Ascending aorta (tissue), 2 donors: ENCODE measurements at regions not wholly inside any gene's neighbourhood (a gene's known extent, or its start where the extent isn't known, plus 50 kb on each side); places are given as distances from the start of the nearest gene placed in this dataset.

Experiments
- DNase-seq, 2 donors: peaks; one replicate each; pipeline ENCODE4 v3.0.0-alpha.2; 2019; ENCODE audit warnings: low spot score in 2 of 2
- H3K27ac ChIP-seq, 2 donors: fragments of 200-600 bp; sonication (generic); one replicate each; pipeline ENCODE4 v1.5.1; 2016 to 2017; ENCODE audit warnings: mild to moderate bottlenecking in 1 of 2
- H3K27me3 ChIP-seq: fragments of 200-600 bp; sonication (generic); one replicate; pipeline ENCODE4 v1.5.1; 2017
- H3K36me3 ChIP-seq, 2 donors: fragments of 200-600 bp; sonication (generic); one replicate each; pipeline ENCODE4 v1.5.1; 2016
- H3K4me1 ChIP-seq, 2 donors: fragments of 200-600 bp; sonication (generic); one replicate each; pipeline ENCODE4 v1.5.1; 2016 to 2017; ENCODE audit warnings: mild to moderate bottlenecking in 1 of 2
- H3K4me3 ChIP-seq, 2 donors: fragments of 200-600 bp; sonication (generic); one replicate each; pipeline ENCODE4 v1.5.1; 2016 to 2017; ENCODE audit warnings: mild to moderate bottlenecking in 1 of 2
- H3K9me3 ChIP-seq, 2 donors: fragments of 200-600 bp; sonication (generic); one replicate each; pipeline ENCODE4 v1.5.1; 2016
- CTCF ChIP-seq, 3 experiments: fragments of 200-600 bp in 2 of 3; fragments of 450-650 bp in 1 of 3; sonication (generic) in 2 of 3; IDR thresholded peaks; one replicate each; pipeline ENCODE4 v1.5.1; 2016 to 2019; ENCODE audit warnings: antibody characterized with exemption in 3 of 3, mild to moderate bottlenecking in 1 of 3, moderate library complexity in 1 of 3
- intact Hi-C: fragments of 100-400 bp; cut with DNase I; formaldehyde crosslinking; loops from one replicate; pipeline ENCODE4 v1.15.1; 2023

DNA sequence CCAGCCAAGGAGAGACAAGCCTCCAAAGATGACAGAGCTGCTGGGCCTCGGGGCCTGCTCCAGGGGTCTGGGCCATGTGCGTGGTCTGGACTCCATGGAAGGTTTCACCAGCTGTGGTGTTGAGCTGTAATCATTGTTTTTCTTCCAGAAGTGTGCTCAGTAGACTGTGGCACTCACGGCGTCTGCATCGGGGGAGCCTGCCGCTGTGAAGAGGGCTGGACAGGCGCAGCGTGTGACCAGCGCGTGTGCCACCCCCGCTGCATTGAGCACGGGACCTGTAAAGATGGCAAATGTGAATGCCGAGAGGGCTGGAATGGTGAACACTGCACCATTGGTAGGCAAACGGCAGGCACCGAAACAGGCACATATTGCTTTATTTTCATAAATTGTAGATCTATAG lies 164.8 kb upstream of the WWC1 start:
- H3K27me3 ChIP-seq = no peaks in the 10 kb centered on the region
- no peak for TF ChIP-seq CTCF (IDR thresholded peaks at IDR 0.05)
- no peak for DNase-seq
- H3K4me3 ChIP-seq = no peak overlapping the region
- intact Hi-C loops = no loop called here
- H3K4me1 ChIP-seq = no peaks in the 10 kb centered on the region
- no peaks in the 10 kb centered on the region for H3K36me3 ChIP-seq
- H3K9me3 ChIP-seq = no peaks in the 10 kb centered on the region
- H3K27ac ChIP-seq = no peak overlapping the region

- H3K27me3 ChIP-seq = no peaks in the 10 kb centered on the region
- H3K9me3 ChIP-seq = no peaks in the 10 kb centered on the region
- H3K27ac ChIP-seq = no peak overlapping the region
- TF ChIP-seq CTCF (IDR thresholded peaks at IDR 0.05) = no peak
- intact Hi-C loops = no loop called here
- H3K36me3 ChIP-seq = no peaks in the 10 kb centered on the region
- DNase-seq = no peak
- no peak overlapping the region for H3K4me3 ChIP-seq
- H3K4me1 ChIP-seq = no peaks in the 10 kb centered on the region
Observed at GRCh38 chr5:168128111-168128510, 163.3 kb upstream of the WWC1 start.

GRCh38 chr5:168128557-168128956 lies 162.9 kb upstream of the WWC1 start:
- H3K4me1 ChIP-seq = no peaks in the 10 kb centered on the region
- no peak overlapping the region for H3K4me3 ChIP-seq
- TF ChIP-seq CTCF (IDR thresholded peaks at IDR 0.05) = no peak
- intact Hi-C loops = no loop called here
- no peaks in the 10 kb centered on the region for H3K36me3 ChIP-seq
- H3K27me3 ChIP-seq = no peaks in the 10 kb centered on the region
- no peak for DNase-seq
- no peak overlapping the region for H3K27ac ChIP-seq
- H3K9me3 ChIP-seq = no peaks in the 10 kb centered on the region

DNA sequence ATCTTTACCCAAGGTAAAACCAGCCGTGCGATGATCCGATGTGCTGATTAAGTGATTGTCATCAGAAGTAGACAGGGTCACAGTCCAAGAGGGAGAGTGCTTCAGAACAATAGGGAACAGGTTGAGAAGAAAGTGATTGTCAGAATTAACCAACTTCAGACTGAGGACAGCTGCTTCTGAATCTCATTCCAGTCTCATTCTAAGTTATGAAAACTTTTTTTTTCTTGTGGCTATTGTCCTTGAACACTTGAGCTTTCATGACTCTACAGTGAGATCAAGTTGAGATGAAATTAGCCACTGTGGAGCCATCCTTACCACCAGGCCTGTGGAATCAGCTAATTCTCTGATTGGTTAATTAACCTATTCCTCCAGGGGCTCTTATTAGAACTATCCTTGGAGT lies 159.9 kb upstream of the WWC1 start:
- no peaks in the 10 kb centered on the region for H3K27me3 ChIP-seq
- no peaks in the 10 kb centered on the region for H3K9me3 ChIP-seq
- no peaks in the 10 kb centered on the region for H3K36me3 ChIP-seq
- no peak for TF ChIP-seq CTCF (IDR thresholded peaks at IDR 0.05)
- H3K27ac ChIP-seq = no peak overlapping the region
- no peaks in the 10 kb centered on the region for H3K4me1 ChIP-seq
- intact Hi-C loops = no loop called here
- no peak for DNase-seq
- no peak overlapping the region for H3K4me3 ChIP-seq

DNA sequence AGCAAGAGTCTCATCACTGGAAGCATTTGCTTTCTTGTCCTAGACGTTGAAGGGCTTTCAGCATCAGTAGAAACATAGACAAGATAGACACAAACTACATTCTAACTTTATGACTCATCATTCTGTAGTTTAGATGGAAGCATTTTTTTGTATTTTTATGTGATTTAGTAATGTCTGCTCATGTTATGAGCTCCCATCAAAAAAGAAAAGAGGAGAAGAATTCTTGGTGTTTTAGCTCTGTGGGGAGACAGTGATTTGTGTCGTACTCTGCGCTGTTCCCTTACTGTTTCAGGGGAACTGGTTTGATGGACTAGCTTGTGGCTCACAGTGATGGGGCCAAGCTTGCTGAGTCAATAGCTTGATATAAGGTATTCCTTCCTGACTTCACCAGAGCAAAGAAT lies 159.2 kb upstream of the WWC1 start:
- intact Hi-C loops = no loop called here
- no peak for DNase-seq
- H3K4me3 ChIP-seq = no peak overlapping the region

More for the DNA sequence above, 159.2 kb upstream of the WWC1 start:
- Histone ChIP-seq H3K4me1 (no peaks in the 10 kb centered on the region), H3K27me3 (no peaks in the 10 kb centered on the region), H3K9me3 (no peaks in the 10 kb centered on the region), H3K36me3 (no peaks in the 10 kb centered on the region), H3K27ac (no peak overlapping the region)
- TF ChIP-seq CTCF (IDR thresholded peaks at IDR 0.05) = no peak
